Stomach (tissue), 8 donors: ENCODE measurements at regions not wholly inside any gene's neighbourhood (a gene's known extent, or its start where the extent isn't known, plus 50 kb on each side); places are given as distances from the start of the nearest gene placed in this dataset.

ENCODE experiments used
- DNase-seq, 2 donors: peaks; one replicate each; pipeline versions ENCODE4 v3.0.0 to v3.0.0-alpha.2; 2013 to 2019
- H3K27ac ChIP-seq, 5 donors: fragments of 200-600 bp in 4 of 5; sonication (generic) in 4 of 5; one replicate each; pipeline ENCODE4 v1.5.1; 2013 to 2019; ENCODE audit warnings: mild to moderate bottlenecking in 1 of 5, moderate library complexity in 1 of 5
- H3K27me3 ChIP-seq, 3 donors: fragments of 200-600 bp; sonication (generic); one replicate each; pipeline ENCODE4 v1.5.1; 2017 to 2019; ENCODE audit warnings: mixed run types in 1 of 3
- H3K36me3 ChIP-seq, 4 donors: fragments of 200-600 bp; sonication (generic); 1 replicate in 3 of 4; 2 replicates in 1 of 4; pipeline ENCODE4 v1.5.1; 2016 to 2019
- H3K4me1 ChIP-seq, 4 donors: fragments of 200-600 bp; sonication (generic); one replicate each; pipeline ENCODE4 v1.5.1; 2016 to 2019
- H3K4me3 ChIP-seq, 4 donors: fragments of 200-600 bp; sonication (generic) in 3 of 4; one replicate each; pipeline ENCODE4 v1.5.1; 2016 to 2019; ENCODE audit warnings: mild to moderate bottlenecking in 1 of 4
- H3K9me3 ChIP-seq, 4 donors: fragments of 200-600 bp; sonication (generic); one replicate each; pipeline ENCODE4 v1.5.1; 2016 to 2019
- CTCF ChIP-seq, 7 experiments: fragments of 450-650 bp in 4 of 7; fragments of 200-600 bp in 3 of 7; sonication (generic) in 3 of 7; IDR thresholded peaks; one replicate each; pipeline ENCODE4 v1.5.1; 2016 to 2019; ENCODE audit warnings: antibody characterized with exemption in 7 of 7, control low read depth in 2 of 7, mild to moderate bottlenecking in 1 of 7
- EP300 ChIP-seq: sonication (generic); formaldehyde crosslinking; IDR thresholded peaks from one replicate; pipeline ENCODE4 v1.6.1; 2017; ENCODE audit warnings: antibody characterized with exemption
- POLR2A ChIP-seq, 4 donors: fragments of 450-650 bp; IDR thresholded peaks; one replicate each; pipeline ENCODE4 v1.6.1; 2016; ENCODE audit warnings: antibody characterized with exemption in 4 of 4, control low read depth in 2 of 4, mild to moderate bottlenecking in 1 of 4, moderate library complexity in 1 of 4
- POLR2AphosphoS5 ChIP-seq, 3 donors: sonication (generic); formaldehyde crosslinking; IDR thresholded peaks; one replicate each; pipeline ENCODE4 v1.6.1; 2016; ENCODE audit warnings: antibody characterized with exemption in 3 of 3
- WGBS, 5 donors: extraction: QIAGEN DNeasy Blood & Tissue Kit in 3 of 5; methylation state at CpG; one replicate each; pipeline versions ENCODE4 v1.1.5 to v1.1.7; 2013 to 2018; 5-methylcytosine and 5-hydroxymethylcytosine counted together
- intact Hi-C: fragments of 100-400 bp; cut with DNase I; formaldehyde crosslinking; loops from one replicate; pipeline ENCODE4 v1.15.1; 2023; ENCODE audit warnings: low total_unique reads
- small RNA-seq, 4 donors: library from RNA; depleted of rRNA; stranded (forward); fragments of <200 nt; gene quantifications; one replicate each; pipeline ENCODE3, GENCODE V24; 2016
- donor health status: healthy with polysubstance abuse.
- donor health status: Bipolar disorder and iron deficiency.
- donor health status: healthy.

GRCh38 chr7:57388761-57389160 is 61.2 kb upstream of the ZNF716 start:
- intact Hi-C loops = no loop called here
- peaks cover 6 to 87% (median 56%) of the 10 kb centered on the region in 4 donors for H3K9me3 ChIP-seq
- H3K27ac ChIP-seq = no peak overlapping the region
- no peak for DNase-seq
- no peaks in the 10 kb centered on the region for H3K36me3 ChIP-seq
- no peak for TF ChIP-seq CTCF (IDR thresholded peaks at IDR 0.05)
- no peak for TF ChIP-seq POLR2AphosphoS5 (IDR thresholded peaks at IDR 0.05)
- TF ChIP-seq POLR2A (IDR thresholded peaks at IDR 0.05) = no peak
- TF ChIP-seq EP300 = no peak
- WGBS, 5 donors = 71 to 80% (median 77%) methylated on average over 7 of the region's 7 CpGs
- no peaks in the 10 kb centered on the region for H3K27me3 ChIP-seq
- no peaks in the 10 kb centered on the region for H3K4me1 ChIP-seq
- no peak overlapping the region for H3K4me3 ChIP-seq

GRCh38 chr7:57398548-57398947 is 51.4 kb upstream of the ZNF716 start:
- Histone ChIP-seq H3K4me1 (no peaks in the 10 kb centered on the region), H3K27me3 (no peaks in the 10 kb centered on the region), H3K4me3 (no peak overlapping the region), H3K36me3 (no peaks in the 10 kb centered on the region), H3K27ac (no peak overlapping the region), H3K9me3 (peaks cover 0 to 89% (median 71%) of the 10 kb centered on the region in 4 donors)
- 86 to 92% (median 90%) methylated on average over 13 to 14 of the region's 14 CpGs for WGBS, 5 donors
- intact Hi-C loops = no loop called here
- DNase-seq = no peak
- TF ChIP-seq EP300 = no peak
- TF ChIP-seq POLR2A (IDR thresholded peaks at IDR 0.05) = no peak
- no peak for TF ChIP-seq CTCF (IDR thresholded peaks at IDR 0.05)
- no peak for TF ChIP-seq POLR2AphosphoS5 (IDR thresholded peaks at IDR 0.05)

- Histone ChIP-seq H3K4me3 (no peak overlapping the region), H3K4me1 (no peaks in the 10 kb centered on the region), H3K9me3 (peaks cover 4 to 90% (median 71%) of the 10 kb centered on the region in 4 donors), H3K36me3 (no peaks in the 10 kb centered on the region), H3K27me3 (no peaks in the 10 kb centered on the region), H3K27ac (no peak overlapping the region)
- 68 to 100% (median 83%) methylated on average over 3 to 6 of the region's 6 CpGs for WGBS, 5 donors
- intact Hi-C loops = no loop called here
- DNase-seq = no peak
- TF ChIP-seq EP300 (no peak), POLR2A (IDR thresholded peaks at IDR 0.05) (no peak), CTCF (IDR thresholded peaks at IDR 0.05) (no peak), POLR2AphosphoS5 (IDR thresholded peaks at IDR 0.05) (no peak)
Measured at GRCh38 chr7:57399251-57399940, 50.6 kb upstream of the ZNF716 start.

- Histone ChIP-seq H3K27me3 (no peaks in the 10 kb centered on the region), H3K4me1 (no peaks in the 10 kb centered on the region), H3K27ac (no peak overlapping the region), H3K9me3 (peaks cover 4 to 92% (median 72%) of the 10 kb centered on the region in 4 donors), H3K36me3 (no peaks in the 10 kb centered on the region), H3K4me3 (no peak overlapping the region)
- no peak for TF ChIP-seq CTCF (IDR thresholded peaks at IDR 0.05)
- TF ChIP-seq POLR2A (IDR thresholded peaks at IDR 0.05) = no peak
- TF ChIP-seq EP300 = no peak
- no peak for TF ChIP-seq POLR2AphosphoS5 (IDR thresholded peaks at IDR 0.05)
- 67 to 80% (median 72%) methylated on average over 5 of the region's 5 CpGs for WGBS, 5 donors
- intact Hi-C loops = no loop called here
- DNase-seq = no peak
Measured at GRCh38 chr7:57399972-57400371, 50.0 kb upstream of the ZNF716 start.

Small RNA genes lying in the stretch of these regions (small RNA-seq; reads per million reads assigned to genes)
- 0 reads per million in 4 donors for gene RNU7-157P
